Keratinocyte (primary cell): ENCODE measurements at regions not wholly inside any gene's neighbourhood (a gene's known extent, or its start where the extent isn't known, plus 50 kb on each side); places are given as distances from the start of the nearest gene placed in this dataset.

ENCODE experiments used
- DNase-seq: peaks from one replicate; pipeline ENCODE4 v3.0.0-alpha.2; 2011; ENCODE audit warnings: low read depth, missing footprints, low spot score
- FAIRE-seq: peaks from 2 replicates; lab custom pipeline; 2011; peaks lifted over from hg19 to GRCh38; lab: Jason Lieb, UNC
- H2AFZ ChIP-seq: 2 replicates; pipeline ENCODE4 v1.6.0; 2012; ENCODE audit warnings: low read length, control low read depth, inconsistent platforms; ENCODE audit not compliant: control insufficient read depth
- H3K27ac ChIP-seq: 2 replicates; pipeline ENCODE4 v1.5.1; 2011; ENCODE audit warnings: low read length; ENCODE audit not compliant: control insufficient read depth, insufficient read depth
- H3K27me3 ChIP-seq: 3 replicates; pipeline ENCODE4 v1.6.0; 2011; ENCODE audit warnings: low read length; ENCODE audit not compliant: control insufficient read depth, insufficient read depth; ENCODE audit errors: extremely low read depth
- H3K36me3 ChIP-seq, 2 experiments: 2 replicates in 1 of 2; 3 replicates in 1 of 2; pipeline ENCODE4 v1.5.1; 2011; ENCODE audit warnings: low read length in 2 of 2, mild to moderate bottlenecking in 1 of 2; ENCODE audit not compliant: control insufficient read depth in 2 of 2, insufficient read depth in 2 of 2; ENCODE audit errors: extremely low read depth in 1 of 2
- H3K4me1 ChIP-seq: 3 replicates; pipeline ENCODE4 v1.5.1; 2011; ENCODE audit warnings: low read length; ENCODE audit not compliant: control insufficient read depth, insufficient read depth; ENCODE audit errors: extremely low read depth
- H3K4me2 ChIP-seq: 3 replicates; pipeline ENCODE4 v1.6.0; 2011; ENCODE audit warnings: low read depth, low read length; ENCODE audit not compliant: control insufficient read depth, insufficient read depth; ENCODE audit errors: extremely low read depth
- H3K4me3 ChIP-seq, 3 experiments: fragments of 200-600 bp in 1 of 3; sonication (generic) in 1 of 3; 2 replicates in 2 of 3; 3 replicates in 1 of 3; pipeline ENCODE4 v1.5.1; 2011 to 2016; ENCODE audit warnings: low read length in 3 of 3, mild to moderate bottlenecking in 3 of 3, control low read depth in 2 of 3, inconsistent platforms in 1 of 3, low read depth in 1 of 3, mixed read lengths in 1 of 3, mixed run types in 1 of 3, moderate library complexity in 1 of 3; ENCODE audit not compliant: control insufficient read depth in 2 of 3, insufficient read depth in 2 of 3; ENCODE audit errors: extremely low read depth in 1 of 3
- H3K79me2 ChIP-seq: 2 replicates; pipeline ENCODE4 v1.6.0; 2012; ENCODE audit warnings: low read length; ENCODE audit not compliant: control insufficient read depth, insufficient read depth
- H3K9ac ChIP-seq: 3 replicates; pipeline ENCODE4 v1.6.0; 2011; ENCODE audit warnings: low read length; ENCODE audit not compliant: control insufficient read depth, insufficient read depth; ENCODE audit errors: extremely low read depth
- H3K9me1 ChIP-seq: 3 replicates; pipeline ENCODE4 v1.6.0; 2011; ENCODE audit warnings: low read length; ENCODE audit not compliant: control insufficient read depth, insufficient read depth; ENCODE audit errors: extremely low read depth
- H3K9me3 ChIP-seq: 2 replicates; pipeline ENCODE4 v1.5.1; 2012; ENCODE audit warnings: low read depth, low read length; ENCODE audit not compliant: control insufficient read depth
- H4K20me1 ChIP-seq: 3 replicates; pipeline ENCODE4 v1.6.0; 2011; ENCODE audit warnings: low read length; ENCODE audit not compliant: control insufficient read depth, insufficient read depth; ENCODE audit errors: extremely low read depth
- CTCF ChIP-seq, 3 experiments: IDR thresholded peaks in 1 of 3; conservative IDR thresholded peaks in 1 of 3; optimal IDR thresholded peaks in 1 of 3; 2 replicates in 2 of 3; 3 replicates in 1 of 3; pipeline versions ENCODE3 to v1.5.1; 2011; ENCODE audit warnings: low read length in 3 of 3, mild to moderate bottlenecking in 3 of 3, moderate library complexity in 2 of 3, control low read depth in 1 of 3, inconsistent platforms in 1 of 3; ENCODE audit not compliant: insufficient read depth in 2 of 3; ENCODE audit errors: extremely low read depth in 1 of 3
- EZH2 ChIP-seq: IDR thresholded peaks from one replicate; pipeline ENCODE4 v1.6.1; 2012; ENCODE audit warnings: inconsistent platforms, mild to moderate bottlenecking, low read length, moderate library complexity
- dilution Hi-C: fragments of 300-500 bp; cut with MboI; formaldehyde crosslinking; loops from one replicate; pipeline ENCODE4 v1.7.0; 2020; ENCODE audit warnings: low sequenced_read_pairs; ENCODE audit not compliant: extremely low pct_ligation_motif_present

DNA sequence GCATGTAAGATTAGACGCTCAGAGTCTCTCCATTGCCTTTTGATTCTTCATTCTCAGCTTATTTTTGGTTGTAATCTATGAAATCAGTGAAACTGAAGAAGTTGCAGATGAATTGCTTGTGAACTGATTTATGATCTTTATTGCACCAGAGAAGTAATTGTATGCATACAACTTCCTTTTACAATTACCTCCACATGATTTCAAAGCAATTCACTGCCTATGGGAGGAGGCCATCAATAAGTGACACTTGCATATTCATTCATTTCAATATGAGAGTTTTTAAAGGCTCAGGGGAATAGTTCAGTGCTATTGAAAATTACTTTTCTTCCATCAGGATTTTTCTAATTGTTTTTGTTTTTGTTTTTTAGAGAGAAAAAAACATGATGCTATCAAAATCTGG, 222.3 kb downstream of the NKX6-1 start:
- H3K9me1 ChIP-seq, result no peaks in the 10 kb centered on the region
- H3K4me3 ChIP-seq, result no peak overlapping the region
- H3K79me2 ChIP-seq, result no peaks in the 10 kb centered on the region
- TF ChIP-seq CTCF (optimal IDR thresholded peaks at IDR 0.05 in 1 of 3, IDR thresholded peaks at IDR 0.05 in 1 of 3, conservative IDR thresholded peaks at IDR 0.05 in 1 of 3; ENCODE audit: extremely low read depth in 1 of 3, insufficient read depth in 2 of 3, low read length in 3 of 3) (no peak), EZH2 (no peak)
- H4K20me1 ChIP-seq, result no peaks in the 10 kb centered on the region
- no peak for DNase-seq
- H3K4me2 ChIP-seq, result no peak overlapping the region
- no peak overlapping the region for H3K9ac ChIP-seq
- H3K27me3 ChIP-seq, result no peaks in the 10 kb centered on the region
- no peaks in the 10 kb centered on the region for H3K4me1 ChIP-seq
- H3K36me3 ChIP-seq, result no peaks in the 10 kb centered on the region
- dilution Hi-C loops, result no loop called here
- no peak overlapping the region for H2AFZ ChIP-seq
- no peaks in the 10 kb centered on the region for H3K9me3 ChIP-seq
- no peak overlapping the region for H3K27ac ChIP-seq
- FAIRE-seq, result no peak

- dilution Hi-C loops, result no loop called here
- Histone ChIP-seq H3K4me2 (no peak overlapping the region), H3K4me3 (no peak overlapping the region), H3K27ac (no peak overlapping the region), H4K20me1 (no peaks in the 10 kb centered on the region), H3K9me3 (no peaks in the 10 kb centered on the region), H3K9me1 (no peaks in the 10 kb centered on the region), H3K36me3 (no peaks in the 10 kb centered on the region), H3K79me2 (no peaks in the 10 kb centered on the region), H3K27me3 (no peaks in the 10 kb centered on the region), H2AFZ (no peak overlapping the region), H3K9ac (no peak overlapping the region), H3K4me1 (no peaks in the 10 kb centered on the region)
- FAIRE-seq (no peak), DNase-seq (no peak)
- TF ChIP-seq EZH2, result no peak
- TF ChIP-seq CTCF (optimal IDR thresholded peaks at IDR 0.05 in 1 of 3, IDR thresholded peaks at IDR 0.05 in 1 of 3, conservative IDR thresholded peaks at IDR 0.05 in 1 of 3; ENCODE audit: extremely low read depth in 1 of 3, insufficient read depth in 2 of 3, low read length in 3 of 3), result no peak
Observed at GRCh38 chr4:84269536-84270044, 229.5 kb downstream of the NKX6-1 start.
